Myocyte (in vitro differentiated cells): ENCODE measurements at regions not wholly inside any gene's neighbourhood (a gene's known extent, or its start where the extent isn't known, plus 50 kb on each side); places are given as distances from the start of the nearest gene placed in this dataset.

Experiments used
- DNase-seq: peaks from one replicate; pipeline ENCODE4 v3.0.0-alpha.2; 2012; ENCODE audit warnings: low read depth

DNA sequence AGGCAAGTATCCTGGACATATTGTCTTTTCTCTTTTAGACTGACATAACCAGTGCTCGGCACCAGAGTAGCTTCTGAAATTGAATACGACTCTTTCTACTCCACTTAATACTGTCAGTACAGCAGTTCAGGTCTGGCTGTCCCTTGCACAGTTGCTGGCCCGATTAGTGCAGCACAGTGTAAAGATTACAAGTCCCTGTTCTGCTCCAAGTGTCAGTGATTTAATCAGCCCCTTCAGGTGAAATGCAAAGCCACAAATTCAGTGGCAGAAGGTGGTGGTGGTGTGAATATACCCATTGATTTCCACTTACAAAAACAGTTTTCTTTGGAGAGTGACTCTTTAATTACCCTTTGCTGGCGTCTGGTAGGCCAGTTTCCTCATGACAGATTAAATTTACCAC lies 545.4 kb downstream of the ADGRL2 start:
- no peak for DNase-seq

DNA sequence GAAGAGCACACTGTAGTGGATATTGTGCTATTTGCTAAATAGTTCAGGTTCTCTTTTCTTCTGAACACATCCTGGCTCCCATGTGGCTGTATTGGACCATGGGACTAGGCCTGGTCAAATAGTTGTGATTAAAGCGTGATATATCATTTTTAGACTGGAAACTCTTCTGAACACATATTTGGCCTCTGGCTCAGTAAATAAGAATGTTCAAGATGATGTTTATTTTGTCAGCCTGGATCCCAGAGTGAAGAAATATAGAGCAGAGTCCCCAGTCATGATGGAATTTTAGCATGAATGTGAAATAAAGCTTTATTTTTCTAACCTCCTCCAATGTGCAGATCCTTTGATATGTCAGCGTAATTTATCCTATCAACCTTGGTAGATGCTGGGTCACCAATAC lies 542.6 kb downstream of the ADGRL2 start:
- DNase-seq: no peak

DNA sequence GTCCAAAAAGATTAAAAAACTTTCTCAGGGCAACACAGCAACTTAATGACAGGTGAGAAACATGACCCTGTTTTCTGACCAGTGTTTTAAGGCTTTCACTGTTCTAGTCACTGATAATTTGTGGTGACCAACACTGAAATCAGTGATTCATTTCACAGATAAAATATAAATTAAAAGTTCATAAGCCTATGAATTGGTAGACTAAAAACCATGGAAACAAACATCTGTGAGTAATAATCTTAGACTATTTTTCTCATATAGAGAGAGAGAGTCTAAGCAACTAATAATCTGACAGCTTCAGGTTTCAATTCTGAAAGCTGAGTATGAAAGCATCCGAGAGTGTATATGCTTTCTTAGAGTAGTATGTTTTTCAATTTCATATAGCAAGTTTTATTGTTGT lies 536.9 kb downstream of the ADGRL2 start:
- no peak for DNase-seq

- no peak for DNase-seq
Observed at GRCh38 chr1:82330330-82330729, 529.6 kb downstream of the ADGRL2 start.

DNA sequence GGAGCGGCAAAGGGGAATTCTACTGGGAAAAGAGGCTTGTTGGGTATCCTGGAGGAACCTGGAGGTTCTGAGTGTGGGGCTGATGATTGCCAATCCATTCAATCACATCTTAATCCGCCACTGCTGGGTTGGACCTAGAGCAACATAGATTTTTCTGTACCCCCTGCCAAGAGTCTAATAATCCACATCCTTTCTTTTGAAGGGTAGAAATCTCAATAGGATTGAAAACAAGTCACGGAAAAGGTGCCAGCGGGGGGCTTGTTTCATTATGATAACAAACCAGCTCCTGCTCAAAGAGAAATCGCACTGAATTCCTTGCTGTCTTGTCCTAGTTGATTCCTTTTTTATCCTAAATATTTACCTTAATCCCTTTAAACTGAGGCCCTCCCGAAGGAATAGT lies 528.5 kb downstream of the ADGRL2 start:
- DNase-seq: no peak

DNA sequence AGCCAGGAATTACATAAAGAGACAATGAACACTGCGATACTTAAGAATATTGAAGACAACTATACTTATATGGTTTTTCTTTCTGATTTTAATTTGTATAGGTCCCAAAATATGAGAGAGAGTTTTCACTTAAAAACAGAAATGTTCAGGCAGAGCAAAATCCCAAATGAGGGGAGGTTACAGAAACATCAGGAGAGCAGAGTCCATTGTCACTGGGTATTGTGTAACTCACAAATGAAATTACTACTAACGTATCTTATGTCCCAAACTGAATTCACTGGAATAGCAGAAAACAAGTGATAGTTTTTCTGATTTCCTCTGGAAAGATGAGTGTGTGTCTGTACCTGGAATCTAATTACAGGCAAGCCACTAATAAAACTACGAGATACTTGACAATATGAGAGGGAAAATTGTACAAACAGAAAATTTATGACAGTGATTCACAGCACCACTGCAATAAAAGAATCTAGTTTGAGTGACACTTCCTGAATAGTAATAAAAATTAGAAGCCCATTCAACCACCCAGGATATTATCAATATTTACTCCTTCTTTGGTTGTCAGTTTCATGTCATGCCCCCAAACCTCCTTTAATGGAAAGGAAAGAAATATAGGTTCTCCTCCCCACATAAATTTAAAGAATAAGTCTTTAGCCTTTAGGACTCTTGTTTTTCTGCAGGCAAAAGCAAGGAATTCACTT lies 522.6 kb downstream of the ADGRL2 start:
- no peak for DNase-seq

GRCh38 chr1:82321794-82322193 lies 521.1 kb downstream of the ADGRL2 start:
- DNase-seq: no peak

DNA sequence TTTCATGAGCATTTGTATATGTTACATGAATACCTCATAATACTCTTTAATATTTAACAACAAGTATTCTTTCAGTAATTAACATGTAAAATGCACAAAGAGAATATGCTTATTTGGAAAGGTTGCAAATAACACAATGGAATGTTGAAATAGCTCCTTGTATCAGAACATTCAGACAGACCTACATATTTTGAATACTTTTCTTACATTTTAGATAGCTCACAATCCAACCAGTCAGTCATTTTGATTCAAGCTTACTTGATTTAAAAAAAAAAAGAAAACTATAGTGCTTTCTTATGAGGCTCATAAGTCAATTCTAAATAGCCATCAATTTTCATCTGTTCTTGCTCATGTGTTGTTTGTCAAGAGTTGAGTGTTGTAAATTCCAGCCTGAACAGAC lies 518.8 kb downstream of the ADGRL2 start:
- no peak for DNase-seq

- DNase-seq: no peak
Observed at GRCh38 chr1:82318921-82319320, 518.2 kb downstream of the ADGRL2 start.

GRCh38 chr1:82318265-82318664 lies 517.5 kb downstream of the ADGRL2 start:
- DNase-seq: no peak

DNA sequence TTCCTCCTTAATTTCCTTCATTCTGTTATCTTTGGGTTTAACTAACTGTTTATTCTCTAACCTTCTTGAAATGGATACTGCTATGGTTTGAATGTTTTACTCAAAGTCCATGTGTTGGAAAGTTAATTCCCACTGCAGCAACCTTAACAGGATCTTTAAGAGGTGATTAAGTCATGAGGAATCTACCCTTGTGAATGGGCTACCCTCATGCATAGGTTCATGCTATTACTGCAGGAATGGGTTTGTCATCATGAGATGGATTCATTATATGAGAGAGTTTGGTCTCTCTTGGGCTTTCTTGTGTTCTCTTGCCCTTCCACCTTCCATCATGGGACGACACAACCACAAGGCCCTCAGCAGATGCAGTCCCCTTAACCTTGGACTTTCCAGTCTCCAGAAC lies 516.9 kb downstream of the ADGRL2 start:
- no peak for DNase-seq

DNA sequence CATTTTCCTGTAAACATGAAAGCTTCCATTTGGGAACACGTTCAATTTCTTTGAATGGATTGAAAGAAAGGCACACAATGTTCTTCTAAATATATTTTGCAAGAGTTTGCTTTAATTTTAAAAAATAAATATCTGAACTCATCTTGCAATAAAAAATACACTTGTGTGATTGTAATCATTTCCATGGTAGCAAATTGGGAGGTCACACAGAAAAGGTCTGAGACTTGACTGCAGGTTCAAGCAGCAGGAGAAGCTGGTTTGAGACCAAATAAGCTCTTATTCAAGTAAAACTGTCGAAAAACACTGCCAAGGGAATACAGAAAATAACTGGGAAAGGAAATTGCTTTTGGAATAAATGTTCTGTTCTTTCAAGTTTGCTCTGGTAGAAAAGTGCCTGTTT lies 498.9 kb downstream of the ADGRL2 start:
- DNase-seq: no peak

DNA sequence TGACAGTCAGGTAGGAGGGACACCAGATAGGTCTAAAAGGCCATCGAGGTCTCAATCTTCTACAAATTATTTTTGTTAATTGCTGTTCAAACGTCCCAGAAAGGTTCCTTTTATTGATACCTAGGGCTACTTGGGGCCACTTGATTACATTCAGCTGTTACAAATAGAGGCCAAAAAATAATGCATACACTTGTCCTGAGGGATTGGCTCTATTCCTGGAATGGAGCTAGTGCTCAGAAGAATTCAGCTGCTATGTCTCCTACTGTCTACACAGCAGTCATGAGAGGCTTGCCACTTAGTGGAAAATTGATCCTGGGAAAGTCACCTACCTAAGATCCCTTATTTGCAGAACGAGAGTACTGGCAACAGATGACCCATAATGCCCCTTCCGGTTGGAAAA lies 498.3 kb downstream of the ADGRL2 start:
- no peak for DNase-seq

GRCh38 chr1:82297139-82297896 lies 496.6 kb downstream of the ADGRL2 start:
- DNase-seq: no peak

GRCh38 chr1:82287556-82287955 lies 486.8 kb downstream of the ADGRL2 start:
- DNase-seq: no peak

- peak; percentile 18 for DNase-seq
Observed at GRCh38 chr1:82284213-82284612, 483.5 kb downstream of the ADGRL2 start.

GRCh38 chr1:82279241-82279640 lies 478.5 kb downstream of the ADGRL2 start:
- no peak for DNase-seq

GRCh38 chr1:82273816-82274215 lies 473.1 kb downstream of the ADGRL2 start:
- peak; percentile 51 for DNase-seq

DNA sequence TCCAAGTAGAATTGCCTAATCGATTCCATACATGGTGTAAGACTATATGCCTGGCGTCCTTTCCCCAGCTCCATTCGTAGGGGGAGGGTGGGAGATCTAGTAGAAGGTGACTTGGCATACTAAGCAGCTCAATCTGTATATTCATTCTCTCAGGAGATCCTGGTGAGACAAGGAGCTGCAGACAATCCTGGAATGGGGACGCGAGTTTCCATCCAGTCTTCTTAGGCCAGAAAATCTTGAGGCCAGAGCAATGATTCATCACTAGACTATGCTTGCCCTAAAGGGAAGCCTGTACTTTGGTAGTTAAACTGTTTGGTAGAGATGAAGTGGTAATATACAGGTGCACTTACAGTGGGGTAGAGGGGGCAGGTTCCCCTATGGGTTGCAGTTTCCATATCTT lies 468.7 kb downstream of the ADGRL2 start:
- no peak for DNase-seq

GRCh38 chr1:82268826-82269225 lies 468.1 kb downstream of the ADGRL2 start:
- DNase-seq: no peak

GRCh38 chr1:82266351-82266750 lies 465.6 kb downstream of the ADGRL2 start:
- no peak for DNase-seq

DNA sequence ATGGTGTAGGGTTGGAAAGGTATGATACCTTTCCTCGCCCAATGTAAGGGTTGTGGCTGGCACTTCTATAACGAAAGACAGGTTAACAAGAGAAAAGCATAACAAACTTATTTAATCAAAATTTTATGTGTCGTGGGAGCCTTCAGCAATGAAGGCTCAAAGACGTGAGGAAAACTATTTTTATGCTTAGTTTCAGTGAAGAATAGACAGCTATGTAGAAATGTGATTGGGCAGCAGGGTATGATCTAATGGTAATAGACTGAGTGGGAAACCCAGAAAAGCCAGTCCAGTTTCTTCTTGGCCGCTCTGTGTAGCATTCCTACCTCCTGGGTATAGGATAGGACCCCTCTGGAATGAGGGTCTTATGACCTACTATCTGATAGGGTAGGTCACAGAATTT lies 464.7 kb downstream of the ADGRL2 start:
- no peak for DNase-seq

DNA sequence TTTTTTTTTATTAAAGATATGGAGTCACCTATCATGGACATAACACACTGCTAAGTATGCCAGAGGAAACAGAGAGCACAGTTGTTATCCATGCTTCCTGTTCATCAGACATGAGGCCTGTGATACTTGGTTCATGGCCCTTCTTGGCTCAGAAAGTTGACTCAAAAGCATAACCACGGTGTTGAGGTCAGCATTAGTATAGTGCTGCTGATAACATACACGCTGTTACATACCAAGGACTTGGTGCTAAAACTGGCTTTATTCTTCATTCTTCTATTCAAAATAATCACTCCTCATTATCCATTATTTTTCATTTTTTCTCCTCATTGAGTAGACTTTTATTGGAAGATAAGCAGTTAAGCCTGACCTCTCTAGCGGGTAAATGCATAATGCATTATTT lies 464.1 kb downstream of the ADGRL2 start:
- DNase-seq: no peak
